ENCODE measurements at regions not wholly inside any gene's neighbourhood (a gene's known extent, or its start where the extent isn't known, plus 50 kb on each side); places are given as distances from the start of the nearest gene placed in this dataset.

DNA sequence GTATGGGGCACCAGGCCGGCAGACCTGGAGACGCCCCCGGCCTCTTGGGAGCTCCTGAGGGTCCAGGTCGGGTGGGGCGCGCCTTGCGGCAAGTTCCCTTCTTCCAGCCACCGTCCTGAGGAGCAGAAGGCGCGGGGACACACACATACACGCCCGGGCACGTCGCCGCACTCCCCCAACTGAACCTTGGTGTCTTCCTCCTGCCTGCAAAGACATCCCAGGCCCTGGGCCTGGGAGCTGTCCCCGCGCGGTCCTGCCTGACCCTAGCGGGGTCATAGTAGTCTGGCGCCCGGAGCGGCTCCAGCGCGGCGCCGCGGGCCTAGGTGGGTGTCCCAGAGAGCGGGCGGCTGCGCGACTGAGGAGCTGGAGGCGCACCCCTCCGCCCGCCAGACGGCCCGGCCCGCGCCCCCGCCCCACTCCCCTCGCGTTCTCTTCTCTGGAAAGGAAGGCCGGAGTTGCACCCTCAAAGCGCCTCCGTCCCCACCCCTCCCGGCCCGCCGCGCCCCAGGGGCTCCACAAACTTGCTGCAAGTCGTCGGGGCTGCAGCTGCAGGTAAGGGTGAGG, 185.9 kb upstream of the LINGO1 start:
- WGBS (ENCODE audit: low lambda C conversion rate), result 73% methylated on average over 7 of the region's 50 CpGs
- in situ Hi-C loops (cut with HindIII; ENCODE audit: extremely low pct_ligation_motif_present, low pct_unique_long_range_greater_than_20kb), result loop anchor here (25.0 kb wide), 1 partner anchor 181 kb away; the partner anchor contains the start of gene LINGO1
- ATAC-seq (no peak), FAIRE-seq (no peak), DNase-seq (ENCODE audit: low spot score) (no peak)
- H3K36me3 ChIP-seq (replicated peaks in 1 of 2; ENCODE audit: control insufficient read depth in 1 of 2, insufficient read depth in 2 of 2, low read length in 2 of 2), result no peaks in the 10 kb centered on the region
- H3K9ac ChIP-seq (ENCODE audit: insufficient read depth, low read depth, low read length), result no peak overlapping the region
- H3K9me3 ChIP-seq (ENCODE audit: low read length), result no peaks in the 10 kb centered on the region
- no peak overlapping the region for H2AFZ ChIP-seq (ENCODE audit: low read length)
- H3K4me2 ChIP-seq (ENCODE audit: low read depth, low read length), result no peak overlapping the region
- no peaks in the 10 kb centered on the region for H3K79me2 ChIP-seq (ENCODE audit: insufficient read depth, low read length)
- H4K20me1 ChIP-seq (ENCODE audit: insufficient read depth, low read length), result peaks cover 4% of the 10 kb centered on the region; the same call in 1 of the 2 replicates
- intact Hi-C loops (cut with micrococcal nuclease; ENCODE audit: unreplicated experiment), result no loop called here
- H3K27ac ChIP-seq (ENCODE audit: extremely low read length, insufficient read depth, low read length), result no peak overlapping the region
- POLR2A ChIA-PET, result no interaction called here
- H3K4me1 ChIP-seq (ENCODE audit: insufficient read depth, low read length), result no peaks in the 10 kb centered on the region
- H3K27me3 ChIP-seq (ENCODE audit: control insufficient read depth in 1 of 2, insufficient read depth in 2 of 2, low read length in 2 of 2), result peaks cover 9 to 60% of the 10 kb centered on the region in 2 experiments
- no TSS peak for BruUV-seq (replicated peaks)
- H3K4me3 ChIP-seq (replicated peaks in 1 of 3; ENCODE audit: insufficient read depth in 1 of 3, low read depth in 2 of 3, low read length in 3 of 3), result no peak overlapping the region
- CTCF ChIA-PET (ENCODE audit: low intra/inter-chr PET ratio, low total read pairs), result no interaction called here
- TF ChIP-seq SMYD3 (CRISPR knock-in tag; IDR thresholded peaks at IDR 0.05) (no peak), ZFP90 (CRISPR knock-in tag; IDR thresholded peaks at IDR 0.05; ENCODE audit: borderline replicate concordance) (no peak), ZNF784 (CRISPR knock-in tag; IDR thresholded peaks at IDR 0.05; ENCODE audit: borderline replicate concordance) (no peak), FUBP1 (CRISPR knock-in tag; IDR thresholded peaks at IDR 0.05; ENCODE audit: borderline replicate concordance) (no peak), HES4 (CRISPR knock-in tag; IDR thresholded peaks at IDR 0.05; ENCODE audit: borderline replicate concordance) (no peak), CREB1 (IDR thresholded peaks at IDR 0.05) (no peak), CREB1 (CRISPR knock-in tag; IDR thresholded peaks at IDR 0.05) (no peak), SETDB1 (CRISPR knock-in tag; IDR thresholded peaks at IDR 0.05; ENCODE audit: borderline replicate concordance) (no peak), CHD4 (IDR thresholded peaks at IDR 0.05; ENCODE audit: borderline replicate concordance, low read length) (no peak), HMG20B (CRISPR knock-in tag; conservative IDR thresholded peaks at IDR 0.05) (no peak), ZNF629 (CRISPR knock-in tag; conservative IDR thresholded peaks at IDR 0.05) (no peak), MBD4 (IDR thresholded peaks at IDR 0.05; ENCODE audit: borderline replicate concordance, low read length) (no peak)
- TF ChIP-seq, protein P1, sequence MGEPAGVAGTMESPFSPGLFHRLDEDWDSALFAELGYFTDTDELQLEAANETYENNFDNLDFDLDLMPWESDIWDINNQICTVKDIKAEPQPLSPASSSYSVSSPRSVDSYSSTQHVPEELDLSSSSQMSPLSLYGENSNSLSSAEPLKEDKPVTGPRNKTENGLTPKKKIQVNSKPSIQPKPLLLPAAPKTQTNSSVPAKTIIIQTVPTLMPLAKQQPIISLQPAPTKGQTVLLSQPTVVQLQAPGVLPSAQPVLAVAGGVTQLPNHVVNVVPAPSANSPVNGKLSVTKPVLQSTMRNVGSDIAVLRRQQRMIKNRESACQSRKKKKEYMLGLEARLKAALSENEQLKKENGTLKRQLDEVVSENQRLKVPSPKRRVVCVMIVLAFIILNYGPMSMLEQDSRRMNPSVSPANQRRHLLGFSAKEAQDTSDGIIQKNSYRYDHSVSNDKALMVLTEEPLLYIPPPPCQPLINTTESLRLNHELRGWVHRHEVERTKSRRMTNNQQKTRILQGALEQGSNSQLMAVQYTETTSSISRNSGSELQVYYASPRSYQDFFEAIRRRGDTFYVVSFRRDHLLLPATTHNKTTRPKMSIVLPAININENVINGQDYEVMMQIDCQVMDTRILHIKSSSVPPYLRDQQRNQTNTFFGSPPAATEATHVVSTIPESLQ (CRISPR knock-in tag; conservative IDR thresholded peaks at IDR 0.05), result no peak
- TF ChIP-seq, protein P2, sequence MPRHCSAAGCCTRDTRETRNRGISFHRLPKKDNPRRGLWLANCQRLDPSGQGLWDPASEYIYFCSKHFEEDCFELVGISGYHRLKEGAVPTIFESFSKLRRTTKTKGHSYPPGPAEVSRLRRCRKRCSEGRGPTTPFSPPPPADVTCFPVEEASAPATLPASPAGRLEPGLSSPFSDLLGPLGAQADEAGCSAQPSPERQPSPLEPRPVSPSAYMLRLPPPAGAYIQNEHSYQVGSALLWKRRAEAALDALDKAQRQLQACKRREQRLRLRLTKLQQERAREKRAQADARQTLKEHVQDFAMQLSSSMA (CRISPR knock-in tag; IDR thresholded peaks at IDR 0.05), result no peak
- TF ChIP-seq, protein P3, sequence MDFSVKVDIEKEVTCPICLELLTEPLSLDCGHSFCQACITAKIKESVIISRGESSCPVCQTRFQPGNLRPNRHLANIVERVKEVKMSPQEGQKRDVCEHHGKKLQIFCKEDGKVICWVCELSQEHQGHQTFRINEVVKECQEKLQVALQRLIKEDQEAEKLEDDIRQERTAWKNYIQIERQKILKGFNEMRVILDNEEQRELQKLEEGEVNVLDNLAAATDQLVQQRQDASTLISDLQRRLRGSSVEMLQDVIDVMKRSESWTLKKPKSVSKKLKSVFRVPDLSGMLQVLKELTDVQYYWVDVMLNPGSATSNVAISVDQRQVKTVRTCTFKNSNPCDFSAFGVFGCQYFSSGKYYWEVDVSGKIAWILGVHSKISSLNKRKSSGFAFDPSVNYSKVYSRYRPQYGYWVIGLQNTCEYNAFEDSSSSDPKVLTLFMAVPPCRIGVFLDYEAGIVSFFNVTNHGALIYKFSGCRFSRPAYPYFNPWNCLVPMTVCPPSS (IDR thresholded peaks at IDR 0.05), result no peak
- TF ChIP-seq, protein P4, sequence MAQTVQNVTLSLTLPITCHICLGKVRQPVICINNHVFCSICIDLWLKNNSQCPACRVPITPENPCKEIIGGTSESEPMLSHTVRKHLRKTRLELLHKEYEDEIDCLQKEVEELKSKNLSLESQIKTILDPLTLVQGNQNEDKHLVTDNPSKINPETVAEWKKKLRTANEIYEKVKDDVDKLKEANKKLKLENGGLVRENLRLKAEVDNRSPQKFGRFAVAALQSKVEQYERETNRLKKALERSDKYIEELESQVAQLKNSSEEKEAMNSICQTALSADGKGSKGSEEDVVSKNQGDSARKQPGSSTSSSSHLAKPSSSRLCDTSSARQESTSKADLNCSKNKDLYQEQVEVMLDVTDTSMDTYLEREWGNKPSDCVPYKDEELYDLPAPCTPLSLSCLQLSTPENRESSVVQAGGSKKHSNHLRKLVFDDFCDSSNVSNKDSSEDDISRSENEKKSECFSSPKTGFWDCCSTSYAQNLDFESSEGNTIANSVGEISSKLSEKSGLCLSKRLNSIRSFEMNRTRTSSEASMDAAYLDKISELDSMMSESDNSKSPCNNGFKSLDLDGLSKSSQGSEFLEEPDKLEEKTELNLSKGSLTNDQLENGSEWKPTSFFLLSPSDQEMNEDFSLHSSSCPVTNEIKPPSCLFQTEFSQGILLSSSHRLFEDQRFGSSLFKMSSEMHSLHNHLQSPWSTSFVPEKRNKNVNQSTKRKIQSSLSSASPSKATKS (CRISPR knock-in tag; IDR thresholded peaks at IDR 0.05), result no peak
